ENCODE measurements at regions not wholly inside any gene's neighbourhood (a gene's known extent, or its start where the extent isn't known, plus 50 kb on each side); places are given as distances from the start of the nearest gene placed in this dataset.

DNA sequence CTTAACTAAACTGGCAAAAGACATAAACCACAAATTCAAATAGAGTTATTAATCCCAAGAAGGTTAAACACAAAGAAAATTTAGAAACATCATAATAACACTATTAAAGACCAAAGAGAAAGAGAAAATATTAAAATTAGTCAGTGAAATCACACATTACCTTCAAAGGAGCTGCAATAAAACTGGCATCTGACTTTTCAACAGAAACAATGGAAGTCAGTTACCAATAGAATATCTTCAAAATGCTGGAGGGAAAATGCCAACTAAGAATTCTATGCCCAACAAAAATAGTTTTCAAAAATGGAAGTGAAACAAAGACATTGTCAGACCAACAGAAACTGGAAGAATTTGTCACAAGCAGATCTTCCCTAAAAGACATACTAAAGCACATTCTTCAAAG, 68.7 kb upstream of the RNF7 start:
- H3K27ac ChIP-seq, result no peak overlapping the region
- no peak for DNase-seq (ENCODE audit: low read depth, low spot score)

DNA sequence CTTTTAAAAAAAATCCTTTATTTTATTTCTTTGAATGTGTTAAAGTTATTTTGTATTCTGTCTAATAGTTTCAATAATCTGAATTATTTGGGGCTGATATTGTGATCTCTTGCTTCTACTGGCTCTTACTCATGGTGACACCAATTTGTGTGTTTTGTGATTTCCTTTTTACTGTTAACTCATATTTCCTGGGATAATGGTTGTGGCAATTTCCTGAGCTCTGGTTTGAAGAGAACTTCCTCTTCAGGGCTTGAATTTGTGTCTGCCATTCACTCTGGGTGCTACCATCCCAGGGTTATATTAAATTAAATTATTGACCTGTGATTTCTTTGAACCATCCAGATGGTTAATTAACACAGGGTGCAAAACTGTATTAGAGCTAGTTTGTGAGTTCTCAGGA, 60.4 kb upstream of the RNF7 start:
- no peak overlapping the region for H3K27ac ChIP-seq
- no peak for DNase-seq (ENCODE audit: low read depth, low spot score)

DNA sequence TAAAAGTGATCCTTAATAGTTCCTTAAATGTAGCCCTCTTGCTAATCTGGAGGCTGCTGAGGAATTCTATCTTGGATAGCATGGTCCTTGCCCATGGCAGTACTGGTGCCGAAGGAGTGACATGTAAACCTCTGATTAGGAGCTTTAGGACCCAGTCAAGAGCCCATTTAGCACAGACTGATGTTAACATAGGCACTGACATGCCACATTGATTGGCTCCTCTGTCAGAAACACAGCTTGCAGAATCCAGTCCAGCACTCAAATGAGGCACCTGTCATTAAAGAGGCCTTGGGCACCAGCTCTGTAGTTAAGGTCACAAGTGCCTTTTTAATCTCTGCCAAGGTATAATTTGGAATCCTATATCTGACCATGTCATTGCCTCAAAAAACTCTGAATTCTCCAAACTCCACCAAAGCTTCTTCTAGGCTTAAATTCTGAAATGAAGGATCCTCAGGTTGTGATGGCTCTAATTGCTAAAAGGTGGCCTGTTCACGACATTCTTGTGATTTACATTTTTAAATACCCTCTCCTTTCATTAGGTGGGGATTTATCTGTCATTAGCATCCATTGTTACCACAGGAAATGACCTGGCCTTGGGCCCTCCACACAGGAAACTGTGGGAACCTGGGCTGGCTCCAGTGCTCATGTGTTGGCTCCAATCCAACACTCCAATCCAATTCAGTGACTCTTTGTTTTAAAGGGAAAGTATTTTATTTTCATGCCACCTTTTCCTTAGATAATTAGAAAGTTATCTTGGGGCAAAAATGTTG, 57.3 kb upstream of the RNF7 start:
- H3K27ac ChIP-seq, result peak overlapping the region; percentile 20
- DNase-seq (ENCODE audit: low read depth, low spot score), result no peak

DNA sequence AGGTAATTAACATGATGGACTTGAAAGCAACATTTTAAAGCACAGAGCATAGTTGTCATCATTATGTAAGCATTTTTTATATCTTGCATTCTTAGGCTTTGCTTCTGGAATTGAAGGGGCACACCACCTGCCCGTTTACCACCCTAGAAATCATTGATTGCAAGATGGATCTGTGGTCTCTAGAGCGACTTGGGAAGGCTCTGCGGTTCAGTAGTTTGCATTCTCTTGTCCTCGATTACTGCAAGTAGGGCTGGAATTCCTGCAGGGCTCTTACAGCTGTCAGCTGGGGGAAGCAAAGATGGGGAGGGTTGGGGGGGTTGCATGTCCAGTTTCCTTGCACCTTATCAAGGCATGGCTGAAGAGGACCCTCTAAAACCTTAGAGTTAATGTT, 56.7 kb upstream of the RNF7 start:
- no peak overlapping the region for H3K27ac ChIP-seq
- no peak for DNase-seq (ENCODE audit: low read depth, low spot score)

DNA sequence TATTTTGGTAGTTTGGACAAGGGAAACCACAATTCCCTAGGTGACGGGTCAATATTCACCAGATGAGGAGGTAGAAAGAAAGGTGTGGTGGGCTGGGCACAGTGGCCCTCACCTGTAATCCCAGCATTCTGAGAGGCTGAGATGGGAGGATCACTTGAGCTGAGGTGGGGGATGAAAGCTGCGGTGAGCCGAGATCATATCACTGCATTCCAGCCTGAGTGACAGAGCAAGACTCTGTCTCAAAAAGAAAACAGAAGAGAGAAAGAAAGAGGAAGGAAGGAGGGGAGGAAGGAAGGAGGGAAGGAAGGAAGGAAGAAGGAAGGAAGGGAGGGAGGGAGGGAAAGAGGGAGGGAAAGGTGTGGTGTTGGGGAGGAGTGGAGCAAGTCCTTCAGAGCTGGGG, 56.1 kb upstream of the RNF7 start:
- no peak overlapping the region for H3K27ac ChIP-seq
- DNase-seq (ENCODE audit: low read depth, low spot score), result no peak

DNA sequence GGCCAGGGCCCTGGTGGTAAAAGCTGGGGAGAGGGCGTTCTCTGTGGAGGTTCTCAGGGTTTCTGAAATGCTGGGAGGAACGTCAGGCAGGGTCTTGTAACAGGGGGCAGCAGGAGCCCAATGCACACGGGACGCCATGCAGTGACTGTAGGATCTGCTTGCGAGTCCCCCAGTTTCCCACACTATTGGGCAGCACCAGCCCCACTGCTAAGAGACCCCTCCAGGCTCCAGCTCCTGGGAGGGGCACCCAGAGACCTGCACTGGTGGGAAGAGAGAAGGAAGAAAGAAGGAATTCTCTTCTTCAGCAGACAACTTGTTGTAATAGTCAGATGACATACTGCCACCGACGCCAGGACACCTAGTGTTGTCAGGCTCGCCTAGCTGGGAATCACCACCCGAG, 55.2 kb upstream of the RNF7 start:
- no peak overlapping the region for H3K27ac ChIP-seq
- DNase-seq (ENCODE audit: low read depth, low spot score), result no peak

DNA sequence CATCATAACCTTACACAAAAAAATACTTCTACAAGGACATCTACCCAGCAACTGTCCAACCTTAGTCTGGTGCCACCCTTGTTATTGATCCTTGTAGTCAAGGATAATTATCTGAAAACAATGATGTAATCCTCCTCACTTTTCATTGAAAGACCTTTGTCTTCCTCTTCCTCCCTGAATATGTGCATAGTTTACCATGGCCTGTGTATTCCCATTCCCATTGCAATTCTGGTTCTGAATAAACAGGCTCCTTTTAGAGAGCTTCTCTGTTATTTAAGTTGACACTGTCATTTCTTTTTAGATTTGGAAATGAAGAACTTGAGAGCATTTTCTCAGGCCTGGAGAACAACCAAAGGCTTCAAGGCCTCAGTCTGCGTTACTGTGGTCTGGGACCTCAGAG, 53.3 kb upstream of the RNF7 start:
- no peak overlapping the region for H3K27ac ChIP-seq
- no peak for DNase-seq (ENCODE audit: low read depth, low spot score)

DNA sequence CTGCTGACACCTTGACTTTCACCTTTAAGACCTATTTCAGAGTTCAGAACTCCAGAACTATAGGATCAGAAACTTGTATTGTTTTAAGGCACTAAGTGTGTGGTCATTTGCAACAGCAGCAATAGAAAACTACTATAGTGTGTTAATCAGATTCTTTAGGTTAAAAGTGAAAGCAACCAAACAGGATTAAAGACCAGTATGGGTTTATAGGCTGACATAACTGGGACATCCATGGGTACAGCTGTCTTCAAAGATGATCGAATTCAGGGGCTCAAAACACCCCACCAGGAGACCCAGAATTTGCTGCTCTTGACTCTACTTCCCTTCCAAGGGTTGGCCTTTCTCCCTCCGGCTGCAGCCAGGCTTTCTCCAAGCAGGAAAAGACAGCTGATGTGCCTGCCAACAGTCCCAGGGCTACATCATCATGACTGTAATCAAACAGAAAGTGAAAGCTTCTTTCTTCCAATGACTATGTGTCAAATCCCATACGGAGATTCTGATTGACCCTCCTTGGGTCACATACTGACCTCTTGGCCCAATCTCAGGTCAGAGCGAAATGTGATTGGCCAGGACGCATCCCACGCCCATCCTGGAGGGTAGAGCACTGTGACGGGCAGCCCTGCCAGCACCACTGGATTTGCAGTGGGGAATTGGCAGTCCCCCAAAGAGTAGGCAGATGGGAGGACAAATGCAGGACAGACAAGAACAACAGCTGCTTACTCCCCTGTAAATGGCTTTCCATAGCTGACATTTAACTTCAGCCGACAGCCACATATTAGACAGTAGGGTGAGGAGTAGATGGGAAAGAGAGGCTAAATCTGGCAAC, 51.4 kb upstream of the RNF7 start:
- H3K27ac ChIP-seq, result no peak overlapping the region
- DNase-seq (ENCODE audit: low read depth, low spot score), result no peak
